Neutrophil (primary cell): ENCODE measurements at regions not wholly inside any gene's neighbourhood (a gene's known extent, or its start where the extent isn't known, plus 50 kb on each side); places are given as distances from the start of the nearest gene placed in this dataset.
"Not testable (repeated sequence)": the region's sequence is repeated elsewhere in the genome, so short reads cannot be mapped to it uniquely, and the experiment has no call there.

Source experiments
- H3K27ac ChIP-seq: fragments of 200-600 bp; sonication (generic); 2 replicates; pipeline ENCODE4 v1.5.1; 2016; ENCODE audit warnings: mild to moderate bottlenecking, moderate library complexity
- H3K27me3 ChIP-seq: fragments of 200-600 bp; sonication (generic); 2 replicates; pipeline ENCODE4 v1.6.0; 2016; ENCODE audit warnings: mild to moderate bottlenecking
- H3K36me3 ChIP-seq: fragments of 200-600 bp; sonication (generic); 2 replicates; pipeline ENCODE4 v1.5.1; 2017
- H3K4me1 ChIP-seq, 2 experiments: fragments of 200-600 bp in 1 of 2; sonication (generic) in 1 of 2; 1 replicate in 1 of 2; 2 replicates in 1 of 2; pipeline versions ENCODE4 v1.5.1 to v1.6.1; 2013 to 2016; ENCODE audit warnings: low read depth in 1 of 2, low read length in 1 of 2, mild to moderate bottlenecking in 1 of 2, moderate library complexity in 1 of 2; ENCODE audit not compliant: control insufficient read depth in 1 of 2, insufficient read depth in 1 of 2
- H3K4me3 ChIP-seq, 2 experiments: fragments of 200-600 bp in 1 of 2; sonication (generic) in 1 of 2; 1 replicate in 1 of 2; 2 replicates in 1 of 2; pipeline ENCODE4 v1.5.1; 2013 to 2016; ENCODE audit warnings: low read depth in 1 of 2, low read length in 1 of 2, mild to moderate bottlenecking in 1 of 2, moderate library complexity in 1 of 2
- H3K9me3 ChIP-seq: fragments of 200-600 bp; sonication (generic); 2 replicates; pipeline ENCODE4 v1.5.1; 2016
- CTCF ChIP-seq: fragments of 200-600 bp; sonication (generic); IDR thresholded peaks from 2 replicates; pipeline ENCODE4 v1.5.1; 2016; ENCODE audit warnings: antibody characterized with exemption

- Histone ChIP-seq H3K27me3 (peaks cover 26% of the 10 kb centered on the region), H3K36me3 (no peaks in the 10 kb centered on the region), H3K9me3 (no peaks in the 10 kb centered on the region), H3K27ac (no peak overlapping the region), H3K4me1 (no peaks in the 10 kb centered on the region), H3K4me3 (no peak overlapping the region)
- TF ChIP-seq CTCF, result no peak
Measured at GRCh38 chr11:46207270-46207669, 70.2 kb upstream of the CREB3L1 start.

GRCh38 chr11:46204415-46204814 lies 73.0 kb upstream of the CREB3L1 start:
- H3K36me3 ChIP-seq, H3K4me1 ChIP-seq, H3K9me3 ChIP-seq, H3K4me3 ChIP-seq, H3K27ac ChIP-seq: not testable (repeated sequence)
- peaks cover 34% of the 10 kb centered on the region for H3K27me3 ChIP-seq

GRCh38 chr11:46203746-46204145 lies 73.7 kb upstream of the CREB3L1 start:
- no peak for TF ChIP-seq CTCF

GRCh38 chr11:46202696-46203391 lies 74.6 kb upstream of the CREB3L1 start:
- Histone ChIP-seq H3K4me3 (no peak overlapping the region), H3K4me1 (no peaks in the 10 kb centered on the region), H3K36me3 (no peaks in the 10 kb centered on the region), H3K27ac (no peak overlapping the region), H3K27me3 (peaks cover 44% of the 10 kb centered on the region), H3K9me3 (no peaks in the 10 kb centered on the region)
- TF ChIP-seq CTCF, result no peak

More at GRCh38 chr11:46203746-46204145, 73.7 kb upstream of the CREB3L1 start:
- Histone ChIP-seq H3K27me3 (peaks cover 35% of the 10 kb centered on the region), H3K27ac (no peak overlapping the region), H3K4me1 (no peaks in the 10 kb centered on the region), H3K9me3 (no peaks in the 10 kb centered on the region), H3K36me3 (no peaks in the 10 kb centered on the region), H3K4me3 (no peak overlapping the region)

- Histone ChIP-seq H3K4me3 (no peak overlapping the region), H3K27me3 (peaks cover 44% of the 10 kb centered on the region), H3K36me3 (no peaks in the 10 kb centered on the region), H3K4me1 (no peaks in the 10 kb centered on the region), H3K9me3 (no peaks in the 10 kb centered on the region), H3K27ac (no peak overlapping the region)
- TF ChIP-seq CTCF, result no peak
Measured at GRCh38 chr11:46202149-46202548, 75.3 kb upstream of the CREB3L1 start.

GRCh38 chr11:46200537-46201281 lies 76.8 kb upstream of the CREB3L1 start:
- no peaks in the 10 kb centered on the region for H3K9me3 ChIP-seq
- H3K4me1 ChIP-seq, result no peaks in the 10 kb centered on the region
- H3K27me3 ChIP-seq, result peaks cover 58% of the 10 kb centered on the region
- H3K36me3 ChIP-seq, result no peaks in the 10 kb centered on the region
- no peak for TF ChIP-seq CTCF
- H3K27ac ChIP-seq, result no peak overlapping the region
- H3K4me3 ChIP-seq, result no peak overlapping the region
